K562 (cell line): ENCODE measurements at regions not wholly inside any gene's neighbourhood (a gene's known extent, or its start where the extent isn't known, plus 50 kb on each side); places are given as distances from the start of the nearest gene placed in this dataset.

ENCODE experiments used
- ATAC-seq: fragments of 200-7000 bp; cut with Tn5 transposase; 3 replicates; pipeline ENCODE4 v1.9.1; 2020; ENCODE audit warnings: moderate library complexity
- BruUV-seq: library from RNA; stranded (reverse); fragments of 400-500 nt; replicated peaks from 2 replicates; lab custom pipeline; 2021; lab: Mats Ljungman, UMichigan
- CTCF ChIA-PET: fragments of 300-600 bp; formaldehyde crosslinking; extraction: SDS; loops from one replicate; lab custom pipeline; 2021; ENCODE audit warnings: low intra/inter-chr PET ratio; lab: Yijun Ruan, JAX
- POLR2A ChIA-PET: fragments of 300-600, 350-650 bp; sonication (Branson Sonifier 250); formaldehyde crosslinking; extraction: SDS; loops from one replicate; lab custom pipeline; 2021; ENCODE audit warnings: antibody characterized with exemption, inconsistent platforms; lab: Yijun Ruan, JAX
- DNase-seq, 4 experiments: peaks; one replicate each; pipeline versions ENCODE4 v3.0.0 to v3.0.0-alpha.2; 2011 to 2018; ENCODE audit warnings: low spot score in 3 of 4, mixed read lengths in 3 of 4; ENCODE audit errors: extremely low read depth in 1 of 4
- FAIRE-seq: peaks from 2 replicates; lab custom pipeline; 2011; peaks lifted over from hg19 to GRCh38; lab: Jason Lieb, UNC
- H2AFZ ChIP-seq: 2 replicates; pipeline ENCODE4 v1.6.0; 2011; ENCODE audit warnings: low read depth, low read length, control low read depth, inconsistent platforms
- H3K27ac ChIP-seq: fragments of 200-600 bp; 3 replicates; pipeline ENCODE4 v1.8.0; 2011; ENCODE audit warnings: low read depth, mild to moderate bottlenecking, control low read depth, inconsistent platforms, low read length, moderate library complexity, mixed read lengths; ENCODE audit errors: extremely low read depth
- H3K27me3 ChIP-seq, 2 experiments: fragments of 300-600 bp in 1 of 2; 2 replicates in 1 of 2; 3 replicates in 1 of 2; pipeline versions ENCODE4 v1.6.0 to v1.8.0; 2011; ENCODE audit warnings: inconsistent platforms in 2 of 2, low read length in 2 of 2, mild to moderate bottlenecking in 1 of 2, mixed read lengths in 1 of 2, moderate library complexity in 1 of 2; ENCODE audit not compliant: control insufficient read depth in 2 of 2, insufficient read depth in 2 of 2
- H3K36me3 ChIP-seq: fragments of 300-600 bp; 3 replicates; pipeline ENCODE4 v1.8.0; 2011; ENCODE audit warnings: mild to moderate bottlenecking, low read length, inconsistent platforms; ENCODE audit not compliant: control insufficient read depth, insufficient read depth
- H3K4me1 ChIP-seq, 2 experiments: fragments of 200-600 bp in 1 of 2; replicated peaks in 1 of 2; 2 replicates in 1 of 2; 3 replicates in 1 of 2; pipeline versions ENCODE4 v1.5.1 to v1.8.0; 2011; ENCODE audit warnings: inconsistent platforms in 2 of 2, low read length in 2 of 2, mild to moderate bottlenecking in 1 of 2, mixed read lengths in 1 of 2, moderate library complexity in 1 of 2; ENCODE audit not compliant: control insufficient read depth in 2 of 2, insufficient read depth in 2 of 2
- H3K4me2 ChIP-seq: 2 replicates; pipeline ENCODE4 v1.6.1; 2011; ENCODE audit warnings: low read length, control low read depth, inconsistent platforms, mixed read lengths; ENCODE audit not compliant: insufficient read depth
- H3K4me3 ChIP-seq: fragments of 200-600 bp; sonication (generic), shearing (Covaris generic); 2 replicates; pipeline ENCODE4 v1.5.1; 2016; ENCODE audit warnings: control low read depth, inconsistent platforms
- H3K79me2 ChIP-seq: fragments of 200-600 bp; 3 replicates; pipeline ENCODE4 v1.8.0; 2011; ENCODE audit warnings: low read length, inconsistent platforms; ENCODE audit not compliant: control insufficient read depth, insufficient read depth
- H3K9ac ChIP-seq, 2 experiments: 2 replicates each; pipeline versions ENCODE4 v1.6.0 to v1.6.1; 2011; ENCODE audit warnings: low read depth in 2 of 2, low read length in 2 of 2, control low read depth in 1 of 2, inconsistent platforms in 1 of 2, mild to moderate bottlenecking in 1 of 2, mixed read lengths in 1 of 2; ENCODE audit not compliant: insufficient read depth in 1 of 2
- H3K9me1 ChIP-seq: one replicate; pipeline ENCODE4 v1.6.0; 2011; ENCODE audit warnings: inconsistent platforms, mild to moderate bottlenecking, low read length, moderate library complexity; ENCODE audit not compliant: control insufficient read depth, insufficient read depth
- H3K9me3 ChIP-seq: replicated peaks from 2 replicates; pipeline ENCODE4 v1.5.1; 2011; ENCODE audit warnings: low read depth, low read length, inconsistent platforms; ENCODE audit not compliant: control insufficient read depth, insufficient read depth
- H4K20me1 ChIP-seq: replicated peaks from 2 replicates; pipeline ENCODE4 v1.6.1; 2011; ENCODE audit warnings: low read length, inconsistent platforms, mixed read lengths; ENCODE audit not compliant: control insufficient read depth, insufficient read depth
- BRD4 ChIP-seq: fragments of 200-600 bp; sonication (generic); IDR thresholded peaks from 2 replicates; pipeline ENCODE4 v1.6.1; 2017; ENCODE audit warnings: inconsistent platforms
- MYNN ChIP-seq, 2 experiments: sonication (generic); formaldehyde crosslinking in 1 of 2; IDR thresholded peaks; 2 replicates each; pipeline versions ENCODE4 v1.5.0 to v1.6.1; 2016 to 2020; ENCODE audit warnings: antibody characterized with exemption in 1 of 2, missing genetic modification reagents in 1 of 2
- POLR2B ChIP-seq: fragments of 450-650 bp; IDR thresholded peaks from 2 replicates; pipeline ENCODE4 v1.6.1; 2018; ENCODE audit warnings: low read depth; ENCODE audit not compliant: partially characterized antibody
- POLR2G ChIP-seq: fragments of 200-400 bp; formaldehyde crosslinking; IDR thresholded peaks from 2 replicates; pipeline ENCODE4 v1.6.1; 2017; ENCODE audit warnings: low read depth, mild to moderate bottlenecking, antibody characterized with exemption, low read length, moderate library complexity
- SMAD2 ChIP-seq: fragments of 150-350 bp; IDR thresholded peaks from 2 replicates; pipeline ENCODE4 v1.6.1; 2014; ENCODE audit warnings: low read depth, mild to moderate bottlenecking, low read length
- SP2 ChIP-seq: IDR thresholded peaks from 2 replicates; pipeline ENCODE4 v1.6.1; 2011; ENCODE audit warnings: mild to moderate bottlenecking, low read depth, low read length, moderate library complexity; ENCODE audit not compliant: poor library complexity, severe bottlenecking; ENCODE audit errors: extremely low read depth
- SRSF3 ChIP-seq: fragments of 200-400 bp; formaldehyde crosslinking; IDR thresholded peaks from 2 replicates; pipeline ENCODE4 v1.6.1; 2016; ENCODE audit warnings: mild to moderate bottlenecking, low read length, moderate library complexity; ENCODE audit not compliant: insufficient read depth
- ZNF408 ChIP-seq: fragments of 250-450 bp; sonication (Bioruptor Pico); IDR thresholded peaks from 2 replicates; pipeline ENCODE4 v1.4.0; 2020; ENCODE audit warnings: low read depth, mild to moderate bottlenecking, moderate library complexity
- WGBS: fragments of 100-300 bp; shearing (Covaris generic); methylation state at CpG from one replicate; pipeline ENCODE4 v1.1.6; 2016; ENCODE audit warnings: low coverage, mixed read lengths; ENCODE audit not compliant: insufficient coverage; ENCODE audit errors: missing lambda C conversion rate; 5-methylcytosine and 5-hydroxymethylcytosine counted together
- in situ Hi-C: fragments of 300-500 bp; cut with MboI; formaldehyde crosslinking; loops from 4 replicates; pipeline ENCODE4 v1.15.0; 2018; ENCODE audit warnings: inconsistent platforms, mixed read lengths
- intact Hi-C: fragments of 100-400 bp; cut with micrococcal nuclease; formaldehyde crosslinking; loops from 2 replicates; pipeline ENCODE4 v1.14.2; 2022
- TF ChIP-seq, protein P1 (sequence below), 3 experiments: fragments of 200-800 bp in 1 of 3; fragments of 250-450 bp in 1 of 3; fragments of 450-650 bp in 1 of 3; sonication (Bioruptor Pico) in 1 of 3; sonication (Bioruptor generic) in 1 of 3; formaldehyde crosslinking in 1 of 3; IDR thresholded peaks; 2 replicates each; pipeline versions ENCODE4 v1.6.1 to v1.8.0; 2016 to 2022; ENCODE audit warnings: mild to moderate bottlenecking in 2 of 3, missing genetic modification characterization in 2 of 3, missing compliant biosample characterization in 1 of 3, moderate library complexity in 1 of 3
- TF ChIP-seq, protein P2 (sequence below): sonication (generic); formaldehyde crosslinking; IDR thresholded peaks from 2 replicates; pipeline ENCODE4 v1.8.1; 2022; ENCODE audit warnings: missing genetic modification reagents
- TF ChIP-seq, protein P3 (sequence below): fragments of 450-650 bp; IDR thresholded peaks from 2 replicates; pipeline ENCODE4 v1.6.1; 2014; ENCODE audit warnings: low read depth, mild to moderate bottlenecking, moderate library complexity, borderline replicate concordance

DNA sequence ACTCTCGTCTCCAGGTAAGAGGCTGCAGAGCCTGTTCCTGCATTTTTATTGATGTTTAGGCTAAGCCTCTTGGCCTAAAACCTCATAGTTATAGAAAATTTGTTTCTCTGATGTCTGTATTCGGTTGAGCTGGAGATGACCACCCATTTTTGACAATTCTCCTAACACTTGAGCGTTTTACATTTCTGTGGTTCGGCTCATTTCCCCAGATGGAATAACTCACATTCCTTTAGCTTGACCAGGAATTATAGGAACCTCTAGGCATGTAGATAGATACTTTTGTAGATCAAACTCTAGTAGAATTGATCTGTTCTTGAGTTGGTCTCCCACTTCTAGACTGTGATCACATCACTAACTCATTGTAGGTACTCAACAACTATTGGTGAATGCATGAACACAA is 172.6 kb upstream of the CADM1 start:
- intact Hi-C loops, result no loop called here
- Histone ChIP-seq H3K27me3 (peaks cover 0 to 19% of the 10 kb centered on the region in 2 experiments; a peak in 2 of 5 replicates), H3K4me3 (no peak overlapping the region), H3K79me2 (no peaks in the 10 kb centered on the region), H3K36me3 (no peaks in the 10 kb centered on the region), H3K9me3 (no peaks in the 10 kb centered on the region), H2AFZ (no peak overlapping the region), H4K20me1 (no peaks in the 10 kb centered on the region), H3K9ac (no peak overlapping the region), H3K9me1 (no peaks in the 10 kb centered on the region), H3K27ac (no peak overlapping the region), H3K4me2 (no peak overlapping the region), H3K4me1 (no peaks in the 10 kb centered on the region)
- TF ChIP-seq SRSF3 (no peak), ZNF408 (CRISPR knock-in tag) (no peak), SMAD2 (no peak), POLR2G (no peak), MYNN (IDR thresholded peaks at IDR 0.05) (no peak), MYNN (CRISPR knock-in tag; IDR thresholded peaks at IDR 0.05) (no peak), BRD4 (no peak), SP2 (no peak), POLR2B (no peak)
- TF ChIP-seq, protein P1, sequence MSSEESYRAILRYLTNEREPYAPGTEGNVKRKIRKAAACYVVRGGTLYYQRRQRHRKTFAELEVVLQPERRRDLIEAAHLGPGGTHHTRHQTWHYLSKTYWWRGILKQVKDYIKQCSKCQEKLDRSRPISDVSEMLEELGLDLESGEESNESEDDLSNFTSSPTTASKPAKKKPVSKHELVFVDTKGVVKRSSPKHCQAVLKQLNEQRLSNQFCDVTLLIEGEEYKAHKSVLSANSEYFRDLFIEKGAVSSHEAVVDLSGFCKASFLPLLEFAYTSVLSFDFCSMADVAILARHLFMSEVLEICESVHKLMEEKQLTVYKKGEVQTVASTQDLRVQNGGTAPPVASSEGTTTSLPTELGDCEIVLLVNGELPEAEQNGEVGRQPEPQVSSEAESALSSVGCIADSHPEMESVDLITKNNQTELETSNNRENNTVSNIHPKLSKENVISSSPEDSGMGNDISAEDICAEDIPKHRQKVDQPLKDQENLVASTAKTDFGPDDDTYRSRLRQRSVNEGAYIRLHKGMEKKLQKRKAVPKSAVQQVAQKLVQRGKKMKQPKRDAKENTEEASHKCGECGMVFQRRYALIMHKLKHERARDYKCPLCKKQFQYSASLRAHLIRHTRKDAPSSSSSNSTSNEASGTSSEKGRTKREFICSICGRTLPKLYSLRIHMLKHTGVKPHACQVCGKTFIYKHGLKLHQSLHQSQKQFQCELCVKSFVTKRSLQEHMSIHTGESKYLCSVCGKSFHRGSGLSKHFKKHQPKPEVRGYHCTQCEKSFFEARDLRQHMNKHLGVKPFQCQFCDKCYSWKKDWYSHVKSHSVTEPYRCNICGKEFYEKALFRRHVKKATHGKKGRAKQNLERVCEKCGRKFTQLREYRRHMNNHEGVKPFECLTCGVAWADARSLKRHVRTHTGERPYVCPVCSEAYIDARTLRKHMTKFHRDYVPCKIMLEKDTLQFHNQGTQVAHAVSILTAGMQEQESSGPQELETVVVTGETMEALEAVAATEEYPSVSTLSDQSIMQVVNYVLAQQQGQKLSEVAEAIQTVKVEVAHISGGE (CRISPR knock-in tag; IDR thresholded peaks at IDR 0.05), result no peak
- TF ChIP-seq, protein P2, sequence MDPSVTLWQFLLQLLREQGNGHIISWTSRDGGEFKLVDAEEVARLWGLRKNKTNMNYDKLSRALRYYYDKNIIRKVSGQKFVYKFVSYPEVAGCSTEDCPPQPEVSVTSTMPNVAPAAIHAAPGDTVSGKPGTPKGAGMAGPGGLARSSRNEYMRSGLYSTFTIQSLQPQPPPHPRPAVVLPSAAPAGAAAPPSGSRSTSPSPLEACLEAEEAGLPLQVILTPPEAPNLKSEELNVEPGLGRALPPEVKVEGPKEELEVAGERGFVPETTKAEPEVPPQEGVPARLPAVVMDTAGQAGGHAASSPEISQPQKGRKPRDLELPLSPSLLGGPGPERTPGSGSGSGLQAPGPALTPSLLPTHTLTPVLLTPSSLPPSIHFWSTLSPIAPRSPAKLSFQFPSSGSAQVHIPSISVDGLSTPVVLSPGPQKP (CRISPR knock-in tag), result no peak
- TF ChIP-seq, protein P3, sequence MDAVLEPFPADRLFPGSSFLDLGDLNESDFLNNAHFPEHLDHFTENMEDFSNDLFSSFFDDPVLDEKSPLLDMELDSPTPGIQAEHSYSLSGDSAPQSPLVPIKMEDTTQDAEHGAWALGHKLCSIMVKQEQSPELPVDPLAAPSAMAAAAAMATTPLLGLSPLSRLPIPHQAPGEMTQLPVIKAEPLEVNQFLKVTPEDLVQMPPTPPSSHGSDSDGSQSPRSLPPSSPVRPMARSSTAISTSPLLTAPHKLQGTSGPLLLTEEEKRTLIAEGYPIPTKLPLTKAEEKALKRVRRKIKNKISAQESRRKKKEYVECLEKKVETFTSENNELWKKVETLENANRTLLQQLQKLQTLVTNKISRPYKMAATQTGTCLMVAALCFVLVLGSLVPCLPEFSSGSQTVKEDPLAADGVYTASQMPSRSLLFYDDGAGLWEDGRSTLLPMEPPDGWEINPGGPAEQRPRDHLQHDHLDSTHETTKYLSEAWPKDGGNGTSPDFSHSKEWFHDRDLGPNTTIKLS, result no peak
- BruUV-seq, result no TSS peak
- ATAC-seq (no peak), FAIRE-seq (no peak), DNase-seq (no peak)
- ChIA-PET POLR2A (no interaction called here), CTCF (no interaction called here)
- in situ Hi-C loops, result no loop called here
- 0% methylated on average over 4 of the region's 4 CpGs for WGBS
